ENCODE measurements at regions not wholly inside any gene's neighbourhood (a gene's known extent, or its start where the extent isn't known, plus 50 kb on each side); places are given as distances from the start of the nearest gene placed in this dataset.
"Not testable (repeated sequence)": the region's sequence is repeated elsewhere in the genome, so short reads cannot be mapped to it uniquely, and the experiment has no call there.

GRCh38 chr3:150242220-150242936 is 165.7 kb upstream of the TSC22D2 start:
- H3K4me1 Mint-ChIP-seq (ENCODE audit: low read depth): no peaks in the 10 kb centered on the region
- no peak overlapping the region for H3K4me3 Mint-ChIP-seq
- H3K27ac Mint-ChIP-seq: no peak overlapping the region
- no peaks in the 10 kb centered on the region for H3K36me3 Mint-ChIP-seq (ENCODE audit: low read depth)
- H3K27me3 Mint-ChIP-seq (ENCODE audit: low read depth): peaks cover 9% of the 10 kb centered on the region
- no peaks in the 10 kb centered on the region for H3K9me3 Mint-ChIP-seq

GRCh38 chr3:150240891-150241290 is 167.2 kb upstream of the TSC22D2 start:
- H3K9me3 Mint-ChIP-seq: no peaks in the 10 kb centered on the region

DNA sequence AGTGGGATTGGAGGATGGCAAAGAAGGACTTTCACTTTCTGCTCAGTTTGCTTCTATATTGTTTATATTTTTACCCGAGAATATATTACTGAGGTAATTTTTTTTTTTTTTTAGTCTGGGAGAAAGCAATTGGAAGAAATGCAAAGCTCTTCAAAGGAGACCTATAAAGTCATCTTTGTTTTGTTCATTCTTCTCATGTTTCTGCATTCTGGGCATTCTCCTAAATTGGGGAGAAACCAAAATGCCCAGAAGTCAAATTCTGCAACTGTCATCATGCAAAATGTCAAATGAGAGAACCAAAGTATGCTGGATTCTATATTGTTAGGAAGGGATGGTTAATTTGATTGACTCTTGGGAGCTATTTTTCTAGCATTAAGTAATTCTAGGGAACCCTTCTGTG is 168.3 kb upstream of the TSC22D2 start:
- Mint-ChIP-seq H3K9me3 (no peaks in the 10 kb centered on the region), H3K36me3 (ENCODE audit: low read depth) (no peaks in the 10 kb centered on the region), H3K27ac (no peak overlapping the region), H3K27me3 (ENCODE audit: low read depth) (peaks cover 14% of the 10 kb centered on the region), H3K4me3 (no peak overlapping the region), H3K4me1 (ENCODE audit: low read depth) (no peaks in the 10 kb centered on the region)

More at GRCh38 chr3:150240891-150241290, 167.2 kb upstream of the TSC22D2 start:
- no peak overlapping the region for H3K27ac Mint-ChIP-seq
- no peaks in the 10 kb centered on the region for H3K4me1 Mint-ChIP-seq (ENCODE audit: low read depth)
- H3K27me3 Mint-ChIP-seq (ENCODE audit: low read depth): peaks cover 9% of the 10 kb centered on the region
- H3K4me3 Mint-ChIP-seq: no peak overlapping the region
- H3K36me3 Mint-ChIP-seq (ENCODE audit: low read depth): no peaks in the 10 kb centered on the region

DNA sequence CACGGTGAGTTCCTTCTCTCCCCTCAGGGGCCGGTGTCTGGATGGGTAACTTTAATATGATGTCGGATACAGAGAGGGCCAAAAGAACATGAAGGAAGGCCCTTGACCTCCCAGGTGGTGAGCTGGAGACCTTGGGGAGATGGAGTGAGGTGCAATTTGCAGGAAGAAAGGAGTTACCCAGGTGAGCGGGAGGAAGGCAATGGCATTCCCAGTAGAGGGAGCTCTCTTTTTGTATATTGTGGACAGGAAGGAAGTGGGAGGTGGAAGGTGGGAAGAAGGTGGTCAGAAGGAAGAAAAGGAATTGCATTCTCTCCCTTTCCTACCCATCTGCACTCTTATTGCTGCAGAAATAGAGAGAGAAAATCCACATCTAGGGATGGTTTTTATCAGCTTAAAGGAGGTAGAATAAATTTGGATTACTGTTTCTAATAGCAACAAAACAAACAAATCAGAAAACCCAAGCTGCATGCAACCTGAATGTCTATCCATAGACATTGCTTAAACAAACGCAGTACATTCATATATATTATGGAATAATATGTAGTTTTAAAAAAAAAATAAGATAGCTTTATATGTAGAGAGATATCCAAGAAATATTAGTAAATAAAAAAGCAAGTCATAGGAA is 169.0 kb upstream of the TSC22D2 start:
- peaks cover 14% of the 10 kb centered on the region for H3K27me3 Mint-ChIP-seq (ENCODE audit: low read depth)
- H3K9me3 Mint-ChIP-seq: no peaks in the 10 kb centered on the region
- no peaks in the 10 kb centered on the region for H3K4me1 Mint-ChIP-seq (ENCODE audit: low read depth)
- no peaks in the 10 kb centered on the region for H3K36me3 Mint-ChIP-seq (ENCODE audit: low read depth)
- H3K4me3 Mint-ChIP-seq: no peak overlapping the region
- H3K27ac Mint-ChIP-seq: no peak overlapping the region

DNA sequence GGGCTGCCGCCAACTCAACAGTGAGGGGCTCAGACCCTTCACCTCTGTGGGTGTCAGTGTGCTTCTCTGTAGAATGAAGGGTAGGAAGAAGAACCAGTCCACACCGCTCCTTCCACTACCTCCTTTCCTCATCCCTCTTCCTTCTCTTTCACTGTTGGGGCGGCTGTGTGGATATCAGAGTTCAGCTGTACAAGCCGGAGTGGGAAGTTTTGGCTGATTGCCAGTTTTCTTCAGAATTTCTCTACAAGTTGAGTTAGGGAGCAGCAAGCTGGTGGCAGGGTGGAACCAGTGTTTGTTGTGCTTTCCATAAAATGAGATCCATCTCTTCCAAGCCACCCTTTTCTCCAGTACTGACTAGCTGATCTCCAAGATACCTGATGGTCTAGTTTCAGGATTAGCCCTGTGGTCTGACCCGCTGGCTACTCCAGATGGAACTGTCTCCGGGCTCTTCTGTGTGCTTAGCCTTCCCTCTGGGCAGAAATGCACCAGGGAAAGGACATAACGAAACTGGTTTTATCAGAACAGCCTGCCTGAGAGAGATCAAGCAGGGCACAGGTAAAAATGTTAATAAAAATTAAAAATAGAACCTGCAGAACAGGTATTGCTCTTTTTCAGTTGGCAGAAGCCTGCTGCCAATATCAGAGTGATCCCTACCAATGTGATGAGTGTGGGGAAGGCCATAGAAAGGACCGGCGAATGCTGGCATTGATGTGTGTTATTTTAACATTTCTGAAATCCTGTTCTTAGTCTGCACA is 169.9 kb upstream of the TSC22D2 start:
- Mint-ChIP-seq H3K9me3 (no peaks in the 10 kb centered on the region), H3K27ac (no peak overlapping the region), H3K4me3 (no peak overlapping the region), H3K27me3 (ENCODE audit: low read depth) (peaks cover 10% of the 10 kb centered on the region), H3K4me1 (ENCODE audit: low read depth) (no peaks in the 10 kb centered on the region), H3K36me3 (ENCODE audit: low read depth) (no peaks in the 10 kb centered on the region)

DNA sequence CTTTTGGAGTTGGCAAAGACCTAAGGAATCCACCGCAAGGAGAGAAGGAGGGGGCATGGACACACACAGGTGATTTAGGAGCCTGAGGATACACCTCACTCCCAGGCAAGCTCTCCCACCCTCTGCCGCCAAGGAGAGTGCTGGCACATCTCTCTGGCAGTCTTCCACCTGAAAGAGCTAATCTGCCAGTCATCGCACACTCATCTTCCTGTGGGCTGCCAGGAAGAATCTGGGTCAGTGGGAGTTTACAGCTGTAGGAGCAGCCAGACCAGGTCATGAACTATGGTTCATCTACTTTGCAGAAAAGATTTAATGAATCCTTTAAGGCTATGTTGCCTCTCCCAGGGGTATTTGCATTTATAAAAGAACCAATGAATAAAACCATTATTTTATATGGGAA is 170.6 kb upstream of the TSC22D2 start:
- no peaks in the 10 kb centered on the region for H3K36me3 Mint-ChIP-seq (ENCODE audit: low read depth)

GRCh38 chr3:150236316-150237082 is 171.6 kb upstream of the TSC22D2 start:
- no peak overlapping the region for H3K27ac Mint-ChIP-seq
- H3K27me3 Mint-ChIP-seq (ENCODE audit: low read depth): peaks cover 4% of the 10 kb centered on the region
- H3K4me1 Mint-ChIP-seq (ENCODE audit: low read depth): no peaks in the 10 kb centered on the region
- no peak overlapping the region for H3K4me3 Mint-ChIP-seq
- no peaks in the 10 kb centered on the region for H3K36me3 Mint-ChIP-seq (ENCODE audit: low read depth)
- H3K9me3 Mint-ChIP-seq: no peaks in the 10 kb centered on the region

More for the DNA sequence above, 170.6 kb upstream of the TSC22D2 start:
- H3K27me3 Mint-ChIP-seq (ENCODE audit: low read depth): peaks cover 4% of the 10 kb centered on the region
- H3K9me3 Mint-ChIP-seq: no peaks in the 10 kb centered on the region
- H3K4me1 Mint-ChIP-seq (ENCODE audit: low read depth): no peaks in the 10 kb centered on the region
- H3K27ac Mint-ChIP-seq: no peak overlapping the region
- H3K4me3 Mint-ChIP-seq: no peak overlapping the region

DNA sequence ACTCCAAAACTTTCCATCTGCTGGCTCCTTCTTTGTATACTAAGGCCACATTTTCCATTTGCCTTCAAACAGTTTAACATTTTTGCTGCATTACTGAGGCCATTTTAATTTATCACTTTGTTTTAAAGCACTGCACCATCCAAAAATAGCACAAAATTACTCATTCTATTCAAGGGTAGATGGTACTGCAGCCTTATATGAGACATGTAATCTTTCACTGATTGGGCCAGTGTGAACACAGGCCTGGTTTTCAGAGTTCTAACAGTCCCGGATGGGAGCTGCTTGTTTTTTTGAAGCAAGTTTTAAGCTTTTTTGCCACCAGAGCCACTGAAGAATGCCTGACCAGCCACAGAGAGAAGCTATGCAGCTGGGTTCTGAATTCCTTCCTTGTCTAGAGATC is 172.3 kb upstream of the TSC22D2 start:
- H3K27ac Mint-ChIP-seq: no peak overlapping the region
- no peak overlapping the region for H3K4me3 Mint-ChIP-seq
- peaks cover 4% of the 10 kb centered on the region for H3K27me3 Mint-ChIP-seq (ENCODE audit: low read depth)
- H3K4me1 Mint-ChIP-seq (ENCODE audit: low read depth): no peaks in the 10 kb centered on the region
- H3K36me3 Mint-ChIP-seq (ENCODE audit: low read depth): no peaks in the 10 kb centered on the region
- H3K9me3 Mint-ChIP-seq: no peaks in the 10 kb centered on the region

GRCh38 chr3:150232992-150233451 is 175.1 kb upstream of the TSC22D2 start:
- Mint-ChIP-seq H3K27ac (no peak overlapping the region), H3K9me3 (no peaks in the 10 kb centered on the region), H3K4me1 (ENCODE audit: low read depth) (no peaks in the 10 kb centered on the region), H3K27me3 (ENCODE audit: low read depth) (peaks cover 11% of the 10 kb centered on the region), H3K4me3 (no peak overlapping the region), H3K36me3 (ENCODE audit: low read depth) (no peaks in the 10 kb centered on the region)

GRCh38 chr3:150230037-150230436 is 178.1 kb upstream of the TSC22D2 start:
- Mint-ChIP-seq H3K36me3 (ENCODE audit: low read depth) (no peaks in the 10 kb centered on the region), H3K27ac (no peak overlapping the region), H3K9me3 (no peaks in the 10 kb centered on the region), H3K27me3 (ENCODE audit: low read depth) (peaks cover 20% of the 10 kb centered on the region), H3K4me3 (no peak overlapping the region), H3K4me1 (ENCODE audit: low read depth) (no peaks in the 10 kb centered on the region)

DNA sequence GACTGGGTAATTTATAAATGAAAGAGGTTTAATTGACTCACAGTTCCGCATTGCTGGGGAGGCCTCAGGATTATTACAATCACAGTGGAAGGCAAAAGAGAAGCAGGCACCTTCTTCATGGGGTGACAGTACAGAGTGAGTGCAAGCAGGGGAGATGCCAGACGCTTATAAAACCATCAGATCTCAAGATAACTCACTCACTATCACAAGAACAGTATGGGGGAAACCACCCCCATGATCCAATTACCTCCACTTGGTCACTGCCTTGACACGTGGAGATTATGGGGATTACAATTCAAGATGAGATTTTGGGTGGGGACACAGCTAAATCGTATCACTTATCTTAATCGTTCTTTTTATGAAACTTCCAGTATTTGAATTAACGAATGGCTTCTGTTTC is 179.5 kb upstream of the TSC22D2 start:
- peaks cover 30% of the 10 kb centered on the region for H3K27me3 Mint-ChIP-seq (ENCODE audit: low read depth)
- H3K27ac Mint-ChIP-seq; H3K9me3 Mint-ChIP-seq; H3K4me1 Mint-ChIP-seq (ENCODE audit: low read depth); H3K36me3 Mint-ChIP-seq (ENCODE audit: low read depth); H3K4me3 Mint-ChIP-seq: not testable (repeated sequence)

DNA sequence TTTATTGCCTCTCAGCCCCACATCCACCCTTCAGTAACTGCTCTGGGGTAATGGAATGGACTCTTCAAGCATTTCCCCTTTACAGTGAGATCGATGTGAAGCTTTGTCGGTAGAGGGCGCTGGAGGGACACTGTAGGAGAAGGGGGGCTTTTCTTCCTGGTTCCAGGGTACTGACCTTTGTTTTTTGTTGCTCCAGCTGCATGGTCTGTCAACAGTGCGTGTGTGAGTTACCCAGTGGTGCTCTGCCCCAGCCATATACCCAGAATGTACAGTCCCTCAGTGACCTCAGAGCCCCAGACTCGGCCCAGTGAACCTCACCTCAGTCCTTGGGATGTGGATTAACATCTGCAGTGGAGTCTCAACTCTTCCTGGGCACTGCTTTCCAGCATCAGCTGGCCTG is 180.3 kb upstream of the TSC22D2 start:
- no peaks in the 10 kb centered on the region for H3K36me3 Mint-ChIP-seq (ENCODE audit: low read depth)
- H3K9me3 Mint-ChIP-seq: no peaks in the 10 kb centered on the region
- no peak overlapping the region for H3K27ac Mint-ChIP-seq
- no peak overlapping the region for H3K4me3 Mint-ChIP-seq
- H3K27me3 Mint-ChIP-seq (ENCODE audit: low read depth): peaks cover 34% of the 10 kb centered on the region
- H3K4me1 Mint-ChIP-seq (ENCODE audit: low read depth): no peaks in the 10 kb centered on the region

- H3K4me1 Mint-ChIP-seq (ENCODE audit: low read depth): peaks cover 1% of the 10 kb centered on the region
- H3K27me3 Mint-ChIP-seq (ENCODE audit: low read depth): peaks cover 49% of the 10 kb centered on the region
- no peak overlapping the region for H3K4me3 Mint-ChIP-seq
- no peaks in the 10 kb centered on the region for H3K9me3 Mint-ChIP-seq
- no peak overlapping the region for H3K27ac Mint-ChIP-seq
- H3K36me3 Mint-ChIP-seq (ENCODE audit: low read depth): no peaks in the 10 kb centered on the region
Measured at GRCh38 chr3:150225986-150226385, 182.1 kb upstream of the TSC22D2 start.

- Mint-ChIP-seq H3K9me3 (no peaks in the 10 kb centered on the region), H3K27me3 (ENCODE audit: low read depth) (peaks cover 54% of the 10 kb centered on the region), H3K27ac (no peak overlapping the region), H3K36me3 (ENCODE audit: low read depth) (no peaks in the 10 kb centered on the region), H3K4me3 (no peak overlapping the region), H3K4me1 (ENCODE audit: low read depth) (peaks cover 1% of the 10 kb centered on the region)
Measured at GRCh38 chr3:150223558-150223957, 184.5 kb upstream of the TSC22D2 start.
